ENCODE measurements at regions not wholly inside any gene's neighbourhood (a gene's known extent, or its start where the extent isn't known, plus 50 kb on each side); places are given as distances from the start of the nearest gene placed in this dataset.

DNA sequence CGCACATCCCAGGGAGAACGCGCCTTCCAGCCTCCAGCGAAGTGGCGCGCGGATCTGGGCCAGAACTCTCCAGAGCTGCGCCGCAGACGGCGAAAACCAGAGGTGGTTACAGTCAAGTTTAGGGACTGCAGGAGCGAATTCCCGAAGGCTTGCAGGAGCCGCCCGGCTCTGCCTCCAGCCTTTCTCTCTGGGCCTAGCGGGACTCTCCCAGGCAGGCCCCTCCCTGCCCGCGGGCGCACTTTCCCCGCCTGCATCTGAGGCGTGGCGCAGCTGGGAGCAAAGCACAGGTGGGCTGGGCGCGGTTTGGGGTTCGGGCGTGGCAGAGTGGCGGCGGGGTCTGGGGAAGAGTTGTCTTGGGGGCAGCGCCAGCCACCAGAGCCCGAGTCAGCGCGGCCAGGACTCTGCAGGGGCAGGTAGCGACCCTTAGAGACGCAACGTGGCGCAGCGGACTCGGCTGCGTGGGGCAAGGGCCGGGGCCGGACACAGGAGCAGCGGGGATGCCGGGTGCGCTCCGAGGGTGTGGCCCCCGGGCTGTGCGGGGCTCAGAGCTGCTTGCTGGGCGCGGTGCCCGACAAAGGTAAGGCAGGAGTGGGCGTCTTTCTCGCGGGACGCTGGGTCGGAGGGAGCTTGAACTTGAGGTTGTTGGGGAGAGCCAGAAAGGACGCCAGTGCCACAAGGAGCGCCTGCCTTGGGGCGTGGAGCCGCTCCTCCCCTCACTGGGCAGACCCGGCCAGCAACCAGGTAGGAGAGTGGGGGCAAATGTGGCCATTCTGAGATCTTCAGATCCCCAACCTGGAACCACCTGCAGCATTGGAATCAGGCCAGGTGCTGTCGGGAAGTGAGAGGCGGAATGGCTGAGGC, 1126.0 kb downstream of the AACS start:
- Histone ChIP-seq H3K36me3 (ENCODE audit: control insufficient read depth in 2 of 2, insufficient read depth in 2 of 2, low read length in 1 of 2) (no peaks in the 10 kb centered on the region), H3K9me3 (ENCODE audit: control insufficient read depth in 2 of 2, insufficient read depth in 1 of 2, low read depth in 1 of 2, low read length in 1 of 2) (no peaks in the 10 kb centered on the region), H3K27ac (ENCODE audit: low read depth in 2 of 2, low read length in 1 of 2) (no peak overlapping the region), H3K4me3 (ENCODE audit: low read depth in 1 of 2, low read length in 2 of 2) (no peak overlapping the region), H3K27me3 (ENCODE audit: control insufficient read depth in 1 of 2, insufficient read depth in 2 of 2, low read length in 2 of 2) (peaks cover 0 to 4% of the 10 kb centered on the region in 2 donors), H3K4me1 (ENCODE audit: control insufficient read depth in 2 of 2, insufficient read depth in 2 of 2, low read length in 1 of 2) (peaks cover 0 to 5% of the 10 kb centered on the region in 2 donors)
- WGBS, 2 donors = 14 to 15% methylated on average over 61 to 62 of the region's 62 CpGs

DNA sequence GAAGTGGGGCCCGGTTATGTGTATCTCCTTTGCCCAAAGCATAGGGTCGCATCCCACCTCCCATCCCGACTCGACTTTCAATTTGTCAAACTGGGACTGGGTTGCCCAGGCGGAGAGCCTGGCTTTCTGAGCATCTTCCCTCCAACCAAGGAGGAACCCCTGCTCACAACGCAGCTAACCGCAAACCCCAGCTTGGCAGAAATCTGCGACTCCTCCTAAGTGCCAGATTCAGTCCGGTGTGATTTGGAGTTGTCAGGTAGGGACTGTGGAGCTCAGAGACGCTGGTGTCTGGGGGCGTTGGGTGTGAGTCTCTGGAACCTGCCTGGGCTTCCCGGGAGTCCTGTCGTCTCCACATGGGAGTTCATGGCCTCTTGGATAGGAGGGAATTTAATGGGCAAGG, 1126.7 kb downstream of the AACS start:
- 76 to 87% methylated on average over 13 of the region's 13 CpGs for WGBS, 2 donors
- peaks cover 0 to 4% of the 10 kb centered on the region in 2 donors for H3K27me3 ChIP-seq (ENCODE audit: control insufficient read depth in 1 of 2, insufficient read depth in 2 of 2, low read length in 2 of 2)
- no peaks in the 10 kb centered on the region for H3K9me3 ChIP-seq (ENCODE audit: control insufficient read depth in 2 of 2, insufficient read depth in 1 of 2, low read depth in 1 of 2, low read length in 1 of 2)
- no peak overlapping the region for H3K27ac ChIP-seq (ENCODE audit: low read depth in 2 of 2, low read length in 1 of 2)
- H3K4me3 ChIP-seq (ENCODE audit: low read depth in 1 of 2, low read length in 2 of 2) = no peak overlapping the region
- H3K36me3 ChIP-seq (ENCODE audit: control insufficient read depth in 2 of 2, insufficient read depth in 2 of 2, low read length in 1 of 2) = no peaks in the 10 kb centered on the region
- H3K4me1 ChIP-seq (ENCODE audit: control insufficient read depth in 2 of 2, insufficient read depth in 2 of 2, low read length in 1 of 2) = peaks cover 0 to 5% of the 10 kb centered on the region in 2 donors

DNA sequence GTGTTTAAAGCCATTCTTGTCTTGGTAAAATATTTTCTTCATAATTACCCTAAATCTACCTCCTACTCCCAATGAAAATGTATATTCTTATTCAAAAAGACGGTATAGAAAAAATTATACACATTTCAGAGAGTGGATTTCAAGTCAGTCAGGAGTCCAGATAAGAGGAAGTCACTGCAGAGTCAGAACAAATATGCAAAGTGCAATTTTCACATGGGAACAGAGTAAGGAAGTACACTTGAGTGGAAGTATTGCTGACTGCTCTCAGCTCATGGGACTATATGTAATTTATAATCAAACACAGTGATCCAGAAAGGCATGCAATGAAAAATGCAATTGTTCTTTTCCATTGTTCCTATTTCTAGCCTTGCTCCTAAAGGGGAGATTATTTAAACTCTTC, 1128.0 kb downstream of the AACS start:
- 79 to 81% methylated on average over 1 of the region's 1 CpG for WGBS, 2 donors
- Histone ChIP-seq H3K9me3 (ENCODE audit: control insufficient read depth in 2 of 2, insufficient read depth in 1 of 2, low read depth in 1 of 2, low read length in 1 of 2) (no peaks in the 10 kb centered on the region), H3K27ac (ENCODE audit: low read depth in 2 of 2, low read length in 1 of 2) (no peak overlapping the region), H3K4me1 (ENCODE audit: control insufficient read depth in 2 of 2, insufficient read depth in 2 of 2, low read length in 1 of 2) (peaks cover 0 to 5% of the 10 kb centered on the region in 2 donors), H3K4me3 (ENCODE audit: low read depth in 1 of 2, low read length in 2 of 2) (no peak overlapping the region), H3K27me3 (ENCODE audit: control insufficient read depth in 1 of 2, insufficient read depth in 2 of 2, low read length in 2 of 2) (peaks cover 0 to 4% of the 10 kb centered on the region in 2 donors), H3K36me3 (ENCODE audit: control insufficient read depth in 2 of 2, insufficient read depth in 2 of 2, low read length in 1 of 2) (no peaks in the 10 kb centered on the region)

DNA sequence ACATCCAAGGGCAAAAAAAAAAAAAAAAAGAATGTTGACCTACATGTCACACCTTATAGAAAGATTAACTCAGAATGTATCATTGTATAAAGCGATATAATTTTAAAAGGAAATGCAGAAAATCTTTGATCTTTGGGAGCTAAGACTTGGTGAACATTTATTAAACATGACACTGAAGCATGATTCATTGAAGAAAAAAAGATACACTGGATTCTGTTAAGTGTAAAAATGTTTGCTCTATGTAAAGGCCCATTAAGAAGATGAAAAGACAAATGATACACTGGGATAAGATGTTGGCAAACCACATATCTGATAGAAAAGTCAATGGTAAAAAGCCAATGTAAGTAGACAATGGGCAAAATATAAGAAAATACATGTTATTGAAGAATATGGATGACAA, 1131.0 kb downstream of the AACS start:
- H3K4me1 ChIP-seq (ENCODE audit: control insufficient read depth in 2 of 2, insufficient read depth in 2 of 2, low read length in 1 of 2) = peaks cover 0 to 2% of the 10 kb centered on the region in 2 donors
- H3K27ac ChIP-seq (ENCODE audit: low read depth in 2 of 2, low read length in 1 of 2) = no peak overlapping the region
- no peaks in the 10 kb centered on the region for H3K36me3 ChIP-seq (ENCODE audit: control insufficient read depth in 2 of 2, insufficient read depth in 2 of 2, low read length in 1 of 2)
- 54 to 63% methylated on average over 1 of the region's 1 CpG for WGBS, 2 donors
- H3K9me3 ChIP-seq (ENCODE audit: control insufficient read depth in 2 of 2, insufficient read depth in 1 of 2, low read depth in 1 of 2, low read length in 1 of 2) = no peaks in the 10 kb centered on the region
- peaks cover 0 to 2% of the 10 kb centered on the region in 2 donors for H3K27me3 ChIP-seq (ENCODE audit: control insufficient read depth in 1 of 2, insufficient read depth in 2 of 2, low read length in 2 of 2)
- H3K4me3 ChIP-seq (ENCODE audit: low read depth in 1 of 2, low read length in 2 of 2) = no peak overlapping the region

DNA sequence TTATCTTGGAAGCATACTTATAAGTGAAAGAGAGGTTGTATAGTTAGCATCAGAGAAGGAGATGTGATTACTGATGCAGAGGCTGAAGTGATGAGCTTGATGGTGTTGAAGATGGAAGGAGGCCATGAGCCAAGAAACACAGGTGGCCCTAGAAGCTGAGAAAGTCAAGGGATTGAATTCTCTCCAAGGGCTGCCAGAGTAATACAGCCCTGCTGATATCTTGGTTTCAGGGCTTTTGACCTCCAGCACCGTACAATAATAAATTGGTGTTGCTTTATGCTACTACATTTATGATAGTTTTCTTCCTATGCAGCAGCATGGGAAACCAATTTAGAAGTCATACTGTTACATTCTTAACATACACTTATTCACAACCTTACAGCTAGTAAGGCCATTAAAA, 1133.3 kb downstream of the AACS start:
- no peak overlapping the region for H3K27ac ChIP-seq (ENCODE audit: low read depth in 2 of 2, low read length in 1 of 2)
- H3K4me3 ChIP-seq (ENCODE audit: low read depth in 1 of 2, low read length in 2 of 2) = no peak overlapping the region
- 82 to 88% methylated on average over 1 of the region's 1 CpG for WGBS, 2 donors
- H3K27me3 ChIP-seq (ENCODE audit: control insufficient read depth in 1 of 2, insufficient read depth in 2 of 2, low read length in 2 of 2) = peaks cover 0 to 2% of the 10 kb centered on the region in 2 donors
- no peaks in the 10 kb centered on the region for H3K4me1 ChIP-seq (ENCODE audit: control insufficient read depth in 2 of 2, insufficient read depth in 2 of 2, low read length in 1 of 2)
- H3K36me3 ChIP-seq (ENCODE audit: control insufficient read depth in 2 of 2, insufficient read depth in 2 of 2, low read length in 1 of 2) = no peaks in the 10 kb centered on the region
- no peaks in the 10 kb centered on the region for H3K9me3 ChIP-seq (ENCODE audit: control insufficient read depth in 2 of 2, insufficient read depth in 1 of 2, low read depth in 1 of 2, low read length in 1 of 2)

DNA sequence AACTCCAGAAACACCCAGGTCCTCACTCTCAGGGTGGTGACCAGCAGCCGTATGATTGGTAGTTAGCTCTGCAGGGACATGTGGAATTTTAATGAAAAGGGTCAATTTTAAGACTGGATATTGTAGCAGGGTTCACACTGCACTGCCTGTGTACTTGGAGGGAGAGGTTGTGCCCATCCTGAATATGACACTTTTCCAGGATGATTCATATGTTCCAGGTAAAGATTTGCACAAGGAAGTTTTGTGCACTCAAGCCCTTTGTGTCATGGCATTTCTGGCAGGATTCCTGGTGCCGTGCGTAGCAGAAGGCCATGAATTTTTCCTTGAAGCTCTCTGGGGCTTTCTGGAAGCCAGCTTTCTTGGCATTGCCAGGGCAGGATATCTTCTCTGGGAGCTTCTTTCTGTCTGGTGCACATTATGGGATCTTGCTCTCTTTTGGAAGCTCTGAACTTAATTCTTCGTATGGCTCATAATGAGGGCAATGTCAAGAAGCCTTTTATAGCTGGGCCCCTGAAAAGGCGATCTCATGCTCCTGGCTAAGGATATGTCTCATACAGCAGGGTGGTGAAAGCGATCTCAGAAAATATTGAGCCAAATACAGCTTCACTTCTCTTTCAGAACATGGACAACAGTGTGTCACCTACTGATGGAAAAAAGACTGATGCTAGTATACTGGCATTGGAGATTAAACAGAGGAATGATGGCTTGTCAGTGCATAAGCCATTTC, 1133.9 kb downstream of the AACS start:
- Histone ChIP-seq H3K9me3 (ENCODE audit: control insufficient read depth in 2 of 2, insufficient read depth in 1 of 2, low read depth in 1 of 2, low read length in 1 of 2) (no peaks in the 10 kb centered on the region), H3K27me3 (ENCODE audit: control insufficient read depth in 1 of 2, insufficient read depth in 2 of 2, low read length in 2 of 2) (peaks cover 0 to 2% of the 10 kb centered on the region in 2 donors), H3K4me1 (ENCODE audit: control insufficient read depth in 2 of 2, insufficient read depth in 2 of 2, low read length in 1 of 2) (no peaks in the 10 kb centered on the region), H3K4me3 (ENCODE audit: low read depth in 1 of 2, low read length in 2 of 2) (no peak overlapping the region), H3K27ac (ENCODE audit: low read depth in 2 of 2, low read length in 1 of 2) (no peak overlapping the region), H3K36me3 (ENCODE audit: control insufficient read depth in 2 of 2, insufficient read depth in 2 of 2, low read length in 1 of 2) (no peaks in the 10 kb centered on the region)
- WGBS, 2 donors = 50 to 63% methylated on average over 6 of the region's 6 CpGs

DNA sequence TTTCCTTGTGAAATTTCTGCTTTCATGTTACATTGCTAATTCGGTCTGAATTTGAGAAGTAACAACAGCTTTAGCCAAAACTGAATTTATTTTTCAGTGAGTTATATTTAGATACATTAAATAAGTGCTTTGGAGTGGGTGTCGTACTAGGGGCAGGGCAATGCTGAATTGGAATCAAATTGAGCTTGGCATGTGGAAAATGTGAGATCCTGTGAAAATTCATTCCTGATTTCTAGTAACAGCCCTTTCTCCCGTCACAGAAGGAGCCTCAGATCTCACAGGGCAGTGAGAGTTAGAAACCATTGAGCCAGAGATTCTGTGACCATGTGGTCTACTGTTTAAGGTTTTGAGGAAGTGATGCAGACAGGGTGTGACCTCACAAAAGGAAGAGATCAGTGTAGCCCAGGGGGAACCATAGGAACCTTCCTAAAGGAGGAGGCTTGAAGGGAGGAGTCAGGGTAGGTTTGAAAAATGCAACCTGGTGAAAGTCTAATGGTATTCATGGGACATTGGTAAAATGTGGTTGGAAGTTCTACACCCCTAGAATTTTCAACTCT, 1136.8 kb downstream of the AACS start:
- Histone ChIP-seq H3K36me3 (ENCODE audit: control insufficient read depth in 2 of 2, insufficient read depth in 2 of 2, low read length in 1 of 2) (no peaks in the 10 kb centered on the region), H3K27me3 (ENCODE audit: control insufficient read depth in 1 of 2, insufficient read depth in 2 of 2, low read length in 2 of 2) (no peaks in the 10 kb centered on the region), H3K27ac (ENCODE audit: low read depth in 2 of 2, low read length in 1 of 2) (no peak overlapping the region), H3K4me3 (ENCODE audit: low read depth in 1 of 2, low read length in 2 of 2) (no peak overlapping the region), H3K4me1 (ENCODE audit: control insufficient read depth in 2 of 2, insufficient read depth in 2 of 2, low read length in 1 of 2) (no peaks in the 10 kb centered on the region), H3K9me3 (ENCODE audit: control insufficient read depth in 2 of 2, insufficient read depth in 1 of 2, low read depth in 1 of 2, low read length in 1 of 2) (no peaks in the 10 kb centered on the region)
- WGBS, 2 donors = 69 to 72% methylated on average over 3 of the region's 3 CpGs

DNA sequence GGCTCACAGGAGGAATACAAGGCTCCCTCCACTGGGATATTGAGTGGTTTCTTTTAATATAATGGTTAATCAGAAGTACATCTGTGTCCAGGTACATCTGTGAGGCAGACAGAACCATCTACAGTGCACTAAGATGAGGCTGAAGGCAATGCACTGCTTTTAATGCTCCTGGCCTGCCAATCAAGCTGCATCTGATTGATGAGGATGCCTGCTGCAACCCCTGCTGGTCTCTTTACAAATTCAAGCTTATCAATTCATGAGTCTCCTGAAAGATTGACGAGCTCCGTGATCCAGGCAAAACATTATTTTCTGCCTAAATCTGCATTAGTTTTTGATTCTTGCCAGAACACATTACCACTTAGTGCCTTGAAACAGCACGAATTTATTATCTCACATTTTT, 1139.1 kb downstream of the AACS start:
- WGBS, 2 donors = 57 to 61% methylated on average over 3 of the region's 3 CpGs

DNA sequence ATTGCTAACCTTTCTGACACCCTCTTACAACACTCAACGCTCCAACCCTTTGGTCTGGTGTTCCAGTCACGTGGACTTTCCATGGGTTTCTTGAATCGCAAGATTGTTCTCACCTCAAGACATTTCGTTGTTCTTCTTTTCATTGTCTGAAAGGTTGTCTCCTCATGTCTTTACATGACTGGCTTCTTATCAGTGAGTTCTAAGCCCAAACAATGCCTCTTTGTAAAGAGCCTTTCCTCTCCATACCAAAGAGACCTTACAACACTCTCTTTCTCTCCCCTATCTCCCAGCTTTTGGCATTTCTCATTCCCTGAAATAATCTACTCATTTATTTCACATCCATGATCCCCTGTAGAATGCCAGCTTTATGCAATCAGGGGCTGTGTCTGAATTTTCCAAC, 1144.8 kb downstream of the AACS start:
- Histone ChIP-seq H3K27me3 (ENCODE audit: control insufficient read depth in 1 of 2, insufficient read depth in 2 of 2, low read length in 2 of 2) (peaks cover 0 to 2% of the 10 kb centered on the region in 2 donors), H3K4me1 (ENCODE audit: control insufficient read depth in 2 of 2, insufficient read depth in 2 of 2, low read length in 1 of 2) (no peaks in the 10 kb centered on the region), H3K27ac (ENCODE audit: low read depth in 2 of 2, low read length in 1 of 2) (no peak overlapping the region), H3K4me3 (ENCODE audit: low read depth in 1 of 2, low read length in 2 of 2) (no peak overlapping the region), H3K9me3 (ENCODE audit: control insufficient read depth in 2 of 2, insufficient read depth in 1 of 2, low read depth in 1 of 2, low read length in 1 of 2) (no peaks in the 10 kb centered on the region), H3K36me3 (ENCODE audit: control insufficient read depth in 2 of 2, insufficient read depth in 2 of 2, low read length in 1 of 2) (no peaks in the 10 kb centered on the region)
- WGBS, 2 donors = 72 to 82% methylated on average over 4 of the region's 4 CpGs

More for the DNA sequence above, 1139.1 kb downstream of the AACS start:
- Histone ChIP-seq H3K4me3 (ENCODE audit: low read depth in 1 of 2, low read length in 2 of 2) (no peak overlapping the region), H3K27me3 (ENCODE audit: control insufficient read depth in 1 of 2, insufficient read depth in 2 of 2, low read length in 2 of 2) (no peaks in the 10 kb centered on the region), H3K9me3 (ENCODE audit: control insufficient read depth in 2 of 2, insufficient read depth in 1 of 2, low read depth in 1 of 2, low read length in 1 of 2) (no peaks in the 10 kb centered on the region), H3K4me1 (ENCODE audit: control insufficient read depth in 2 of 2, insufficient read depth in 2 of 2, low read length in 1 of 2) (no peaks in the 10 kb centered on the region), H3K27ac (ENCODE audit: low read depth in 2 of 2, low read length in 1 of 2) (no peak overlapping the region), H3K36me3 (ENCODE audit: control insufficient read depth in 2 of 2, insufficient read depth in 2 of 2, low read length in 1 of 2) (no peaks in the 10 kb centered on the region)
